Heart right ventricle (tissue), 16 donors: ENCODE measurements at regions not wholly inside any gene's neighbourhood (a gene's known extent, or its start where the extent isn't known, plus 50 kb on each side); places are given as distances from the start of the nearest gene placed in this dataset.

Source experiments
- ATAC-seq, 8 donors: fragments of 200-7000 bp; cut with Tn5 transposase; one replicate each; pipeline ENCODE4 v1.9.1; 2020; ENCODE audit warnings: mild to moderate bottlenecking in 8 of 8, moderate library complexity in 8 of 8, moderate number of reproducible peaks in 1 of 8
- DNase-seq, 2 donors: peaks; one replicate each; pipeline ENCODE4 v3.0.0-alpha.2; 2020
- H3K27ac ChIP-seq, 10 donors: fragments of 200-600 bp; sonication (generic) in 2 of 10; one replicate each; pipeline versions ENCODE4 v1.5.0 to v1.8.0; 2020 to 2022; ENCODE audit warnings: mild to moderate bottlenecking in 3 of 10
- H3K27me3 ChIP-seq, 7 donors: fragments of 200-600 bp; one replicate each; pipeline ENCODE4 v1.8.0; 2021 to 2022; ENCODE audit warnings: mild to moderate bottlenecking in 2 of 7
- H3K36me3 ChIP-seq, 9 donors: fragments of 200-600 bp; sonication (generic) in 1 of 9; one replicate each; pipeline versions ENCODE4 v1.5.0 to v1.8.0; 2020 to 2022; ENCODE audit warnings: mild to moderate bottlenecking in 2 of 9
- H3K4me1 ChIP-seq, 9 donors: fragments of 200-600 bp; sonication (generic) in 1 of 9; one replicate each; pipeline versions ENCODE4 v1.5.0 to v1.8.0; 2020 to 2022; ENCODE audit warnings: mild to moderate bottlenecking in 4 of 9
- H3K4me3 ChIP-seq, 10 donors: fragments of 200-600 bp; sonication (generic) in 2 of 10; one replicate each; pipeline versions ENCODE4 v1.5.0 to v1.8.0; 2020 to 2022; ENCODE audit warnings: mild to moderate bottlenecking in 7 of 10, moderate library complexity in 2 of 10
- H3K9me3 ChIP-seq, 11 donors: fragments of 200-600 bp in 10 of 11; sonication (generic) in 2 of 11; one replicate each; pipeline versions ENCODE4 v1.5.0 to v1.8.0; 2013 to 2022; ENCODE audit warnings: mild to moderate bottlenecking in 2 of 11, control low read depth in 1 of 11, moderate library complexity in 1 of 11
- WGBS, 2 donors: extraction: QIAGEN DNeasy Blood & Tissue Kit; methylation state at CpG; one replicate each; pipeline ENCODE4 v1.1.7; 2013; ENCODE audit warnings: inconsistent platforms in 1 of 2; 5-methylcytosine and 5-hydroxymethylcytosine counted together
- intact Hi-C, 10 donors: fragments of 100-400 bp; cut with DNase I; formaldehyde crosslinking; loops; one replicate each; pipeline versions ENCODE4 v1.11.1 to v1.14.2; 2022
- TF ChIP-seq, protein P1 (sequence below), 9 donors: fragments of 200-600 bp; sonication (generic) in 2 of 9; IDR thresholded peaks; one replicate each; pipeline versions ENCODE4 v1.5.0 to v1.8.0; 2021 to 2022; ENCODE audit warnings: antibody characterized with exemption in 9 of 9, mild to moderate bottlenecking in 5 of 9, moderate library complexity in 1 of 9
- donor health status: Arrhythmogenic right ventricular cardiomyopathy.
- donor health status: ischemic (EF 13 %, LVEDD 7.1; RV severe dilation, severe dysfunction).
- donor health status: healthy with polysubstance abuse.
- donor health status: DM: no; HTN: yes; CAD: no.
- donor health status: DM: no; HTN: no; CAD: no.
- donor health status: ischemic (EF 25% LVEDD 6.9; RV normal size, moderate dysfunction).
- donor health status: ischemic (EF 25% LVEDD 5.7; RV mildly dilated, moderate dysfunction).
- donor health status: healthy.
- donor health status: DM: yes; HTN: yes; CAD: no.
- donor health status: Ischemic cardiomyopathy.
- donor health status: ischemic (EF 35%, LVEDD 5.7; RV mildly dilated, moderate dysfunction).
- donor health status: nonischemic (EF 11% LVEDD 7.7; RV severe dilation, severe dysfunction).
- donor health status: DM: yes; HTN: yes; CAD: no.
- donor health status: PGD.
- donor health status: ischemic (EF 29% LVEDD 5.4; RV normal size, mild dysfunction).
- donor health status: nonischemic (EF 23%, LVEDD 6.1; RV moderate dilation, normal function).

DNA sequence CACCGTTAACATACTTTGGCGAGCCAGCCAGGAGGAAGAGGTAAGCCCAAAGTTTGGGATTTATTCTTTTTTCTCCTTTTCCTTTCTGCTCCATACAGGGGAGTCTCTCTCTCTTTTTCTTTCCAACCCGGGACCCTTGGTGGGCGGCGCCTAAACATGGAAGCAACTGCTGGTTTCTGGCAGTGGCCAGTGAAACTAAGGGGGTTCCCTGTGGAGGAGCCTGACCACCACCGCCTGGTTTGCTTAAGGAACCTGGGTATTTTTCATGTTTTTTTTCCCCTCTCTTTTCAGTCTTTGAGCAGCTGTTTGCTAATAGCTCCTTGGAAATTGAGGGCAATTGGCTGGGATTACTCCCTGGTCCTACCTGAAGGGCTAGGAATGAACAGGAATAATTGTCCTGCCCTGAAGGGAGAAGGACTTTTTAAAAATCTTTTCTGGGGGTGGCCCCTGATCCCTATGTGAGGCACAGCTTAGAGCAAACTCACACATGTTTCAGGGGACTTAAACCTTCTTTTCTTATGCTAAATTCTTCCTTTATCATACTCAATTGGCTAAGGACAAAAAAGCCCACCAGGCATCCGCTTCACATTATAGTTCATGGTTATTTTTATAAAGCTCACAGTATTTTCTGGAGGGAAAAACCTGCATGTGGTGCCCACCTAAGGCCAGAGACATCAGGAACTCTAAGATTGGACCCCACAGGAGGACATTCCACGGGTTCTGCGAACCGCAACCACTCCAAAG lies 61.3 kb upstream of the PLD5 start:
- Histone ChIP-seq H3K27ac (no peak overlapping the region), H3K9me3 (peaks cover 0 to 4% (median 0%) of the 10 kb centered on the region in 11 donors), H3K4me1 (no peaks in the 10 kb centered on the region), H3K36me3 (no peaks in the 10 kb centered on the region), H3K4me3 (no peak overlapping the region), H3K27me3 (no peaks in the 10 kb centered on the region)
- WGBS, 2 donors, result 81 to 82% methylated on average over 10 of the region's 10 CpGs
- ATAC-seq (no peak), DNase-seq (no peak)
- intact Hi-C loops, result no loop called here
- TF ChIP-seq, protein P1, sequence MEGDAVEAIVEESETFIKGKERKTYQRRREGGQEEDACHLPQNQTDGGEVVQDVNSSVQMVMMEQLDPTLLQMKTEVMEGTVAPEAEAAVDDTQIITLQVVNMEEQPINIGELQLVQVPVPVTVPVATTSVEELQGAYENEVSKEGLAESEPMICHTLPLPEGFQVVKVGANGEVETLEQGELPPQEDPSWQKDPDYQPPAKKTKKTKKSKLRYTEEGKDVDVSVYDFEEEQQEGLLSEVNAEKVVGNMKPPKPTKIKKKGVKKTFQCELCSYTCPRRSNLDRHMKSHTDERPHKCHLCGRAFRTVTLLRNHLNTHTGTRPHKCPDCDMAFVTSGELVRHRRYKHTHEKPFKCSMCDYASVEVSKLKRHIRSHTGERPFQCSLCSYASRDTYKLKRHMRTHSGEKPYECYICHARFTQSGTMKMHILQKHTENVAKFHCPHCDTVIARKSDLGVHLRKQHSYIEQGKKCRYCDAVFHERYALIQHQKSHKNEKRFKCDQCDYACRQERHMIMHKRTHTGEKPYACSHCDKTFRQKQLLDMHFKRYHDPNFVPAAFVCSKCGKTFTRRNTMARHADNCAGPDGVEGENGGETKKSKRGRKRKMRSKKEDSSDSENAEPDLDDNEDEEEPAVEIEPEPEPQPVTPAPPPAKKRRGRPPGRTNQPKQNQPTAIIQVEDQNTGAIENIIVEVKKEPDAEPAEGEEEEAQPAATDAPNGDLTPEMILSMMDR (IDR thresholded peaks at IDR 0.05), result no peak

DNA sequence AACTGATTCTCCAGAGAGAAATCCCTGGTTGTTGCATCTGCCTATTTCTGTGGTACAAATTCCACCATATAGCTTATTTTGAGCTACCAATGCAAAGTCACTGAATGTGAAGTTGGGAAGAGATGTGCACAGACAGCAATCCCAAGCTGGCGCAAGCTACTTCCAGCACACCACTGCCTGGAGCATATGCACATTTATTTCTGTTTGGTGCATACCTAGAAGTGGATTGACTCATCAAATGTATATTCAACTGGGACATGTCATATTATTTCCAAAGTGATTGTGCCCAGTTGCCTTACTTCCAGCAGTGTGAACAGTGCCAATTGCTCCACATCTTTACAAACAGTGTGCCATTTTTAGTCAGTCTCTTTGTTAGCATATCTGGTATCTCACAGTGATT lies 58.2 kb upstream of the PLD5 start:
- no peaks in the 10 kb centered on the region for H3K36me3 ChIP-seq
- H3K27me3 ChIP-seq, result no peaks in the 10 kb centered on the region
- no peaks in the 10 kb centered on the region for H3K4me1 ChIP-seq
- 89 to 98% methylated on average over 1 of the region's 1 CpG for WGBS, 2 donors
- DNase-seq (no peak), ATAC-seq (no peak)
- H3K4me3 ChIP-seq, result no peak overlapping the region
- TF ChIP-seq, protein P1 (IDR thresholded peaks at IDR 0.05), result no peak
- intact Hi-C loops, result no loop called here
- H3K9me3 ChIP-seq, result peaks cover 0 to 7% (median 0%) of the 10 kb centered on the region in 11 donors
- no peak overlapping the region for H3K27ac ChIP-seq

DNA sequence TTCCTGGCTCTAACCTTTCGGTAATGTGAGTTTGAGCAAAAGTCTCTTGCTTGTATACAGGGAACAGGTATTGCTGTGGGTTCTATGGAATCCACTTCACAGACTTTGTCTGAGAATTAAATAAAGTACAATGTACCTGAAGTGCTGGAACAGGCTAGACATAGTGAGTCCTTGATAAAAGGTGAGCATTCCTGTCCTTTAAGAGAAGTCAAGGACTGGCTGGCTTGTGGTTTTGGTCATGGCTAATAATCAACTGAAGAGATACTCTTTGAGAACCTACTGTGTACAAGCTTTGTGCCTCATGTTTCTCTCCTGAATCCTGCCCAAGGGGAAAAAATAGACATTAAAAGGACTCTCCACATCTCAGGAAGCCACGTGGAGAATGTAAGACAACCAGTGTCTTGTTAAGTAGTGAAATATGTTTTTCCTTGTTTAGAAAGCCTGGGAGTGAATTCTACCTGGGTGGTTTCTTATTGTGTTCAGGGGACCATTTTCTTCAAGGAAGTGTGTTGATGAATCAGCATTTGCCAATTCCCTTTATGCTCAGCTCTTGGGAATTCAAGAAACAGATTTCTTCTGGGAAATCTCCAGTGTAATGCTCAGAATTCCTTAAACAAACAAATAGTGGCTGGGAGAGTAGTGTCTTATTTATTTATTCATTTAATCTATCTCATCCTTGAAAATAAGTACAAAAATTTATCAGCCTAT lies 55.2 kb upstream of the PLD5 start:
- ATAC-seq (no peak), DNase-seq (no peak)
- no peaks in the 10 kb centered on the region for H3K4me1 ChIP-seq
- no peaks in the 10 kb centered on the region for H3K36me3 ChIP-seq
- no peak overlapping the region for H3K4me3 ChIP-seq
- H3K27ac ChIP-seq, result no peak overlapping the region
- TF ChIP-seq, protein P1 (IDR thresholded peaks at IDR 0.05), result no peak
- intact Hi-C loops, result no loop called here
- H3K9me3 ChIP-seq, result peaks cover 0 to 14% (median 0%) of the 10 kb centered on the region in 11 donors
- WGBS, 2 donors, result 65 to 68% methylated on average over 2 of the region's 2 CpGs
- no peaks in the 10 kb centered on the region for H3K27me3 ChIP-seq
